Globus pallidus (tissue), 1 donor: ENCODE measurements at regions not wholly inside any gene's neighbourhood (a gene's known extent, or its start where the extent isn't known, plus 50 kb on each side); places are given as distances from the start of the nearest gene placed in this dataset.
"Not testable (repeated sequence)": the region's sequence is repeated elsewhere in the genome, so short reads cannot be mapped to it uniquely, and the experiment has no call there.

Source experiments
- DNase-seq: peaks from one replicate; pipeline ENCODE4 v3.0.0-alpha.2; 2015; ENCODE audit warnings: low spot score

DNA sequence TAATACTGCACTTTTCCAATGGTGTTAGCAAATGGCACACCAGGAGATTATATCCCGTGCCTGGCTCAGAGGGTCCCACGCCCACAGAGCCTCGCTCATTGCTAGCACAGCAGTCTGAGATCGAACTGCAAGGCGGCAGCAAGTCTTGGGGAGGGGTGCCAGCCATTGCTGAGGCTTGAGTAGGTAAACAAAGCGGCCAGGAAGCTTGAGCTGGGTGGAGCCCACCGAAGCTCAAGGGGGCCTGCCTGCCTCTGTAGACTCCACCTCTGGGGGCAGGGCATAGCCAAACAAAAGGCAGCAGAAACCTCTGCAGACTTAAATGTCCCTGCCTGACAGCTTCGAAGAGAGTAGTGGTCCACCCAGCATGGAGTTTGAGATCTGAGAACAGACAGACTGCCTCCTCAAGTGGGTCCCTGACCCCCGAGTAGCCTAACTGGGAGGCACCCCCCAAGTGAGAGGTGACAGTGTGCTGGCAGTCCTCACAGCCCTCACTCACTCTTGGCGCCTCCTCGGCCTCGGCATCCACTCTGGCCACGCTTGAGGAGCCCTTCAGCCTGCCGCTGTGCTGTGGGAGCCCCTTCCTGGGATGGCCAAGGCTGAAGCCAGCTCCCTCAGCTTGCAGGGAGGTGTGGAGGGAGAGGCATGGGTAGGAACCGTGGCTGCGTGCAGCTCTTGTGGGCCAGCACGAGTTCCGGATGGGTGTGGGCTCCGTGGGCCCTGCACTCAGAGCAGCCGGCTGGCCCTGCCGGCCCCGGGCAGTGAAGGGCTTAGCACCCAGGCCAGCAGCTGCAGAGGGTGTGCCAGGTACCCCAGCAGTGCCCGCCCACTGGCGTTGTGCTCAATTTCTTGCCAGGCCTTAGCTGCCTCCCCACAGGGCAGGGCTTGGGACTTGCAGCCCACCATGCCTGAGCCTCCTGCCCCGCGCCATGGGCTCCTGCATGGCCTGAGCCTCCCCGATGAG lies 188.0 kb downstream of the MMUT start:
- not testable (repeated sequence) for DNase-seq

DNA sequence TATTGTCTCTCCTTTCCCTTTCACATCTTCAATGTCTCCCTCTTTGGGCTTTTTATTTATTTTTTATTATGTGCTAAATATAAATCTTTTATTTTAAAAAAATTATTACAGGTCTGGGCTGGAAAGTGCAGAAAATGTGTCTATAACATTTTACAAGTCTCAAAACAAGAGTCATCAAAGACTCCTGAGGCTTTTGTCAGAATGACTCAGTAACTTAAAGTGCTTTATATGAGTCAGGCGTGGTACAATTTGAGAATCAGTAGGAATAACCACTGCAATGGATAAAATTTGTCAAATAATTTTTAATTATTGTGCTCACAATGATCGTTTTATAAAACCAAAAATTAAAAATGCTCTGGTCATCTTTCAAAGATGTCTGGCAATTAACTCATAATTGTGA lies 193.9 kb downstream of the MMUT start:
- no peak for DNase-seq

DNA sequence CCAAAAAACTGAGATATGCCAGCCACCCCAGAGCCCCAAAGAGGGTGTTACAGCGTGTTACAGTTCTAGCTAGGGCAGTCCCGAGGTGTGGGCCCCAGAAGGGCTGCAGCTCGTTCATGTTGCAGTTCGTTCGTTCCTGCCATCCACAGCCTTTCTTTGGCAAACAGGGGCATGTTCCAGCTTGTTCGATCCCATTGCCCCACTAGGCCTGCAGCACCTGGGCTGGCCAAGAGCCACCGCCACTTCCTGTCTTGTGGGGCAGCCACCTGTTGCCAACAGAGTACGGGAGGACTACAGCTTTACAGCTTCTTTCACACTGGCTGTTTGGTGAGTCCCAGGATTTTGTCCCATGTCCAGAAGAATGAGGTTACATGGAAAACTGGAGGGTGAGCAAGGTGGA lies 198.1 kb downstream of the MMUT start:
- no peak for DNase-seq

DNA sequence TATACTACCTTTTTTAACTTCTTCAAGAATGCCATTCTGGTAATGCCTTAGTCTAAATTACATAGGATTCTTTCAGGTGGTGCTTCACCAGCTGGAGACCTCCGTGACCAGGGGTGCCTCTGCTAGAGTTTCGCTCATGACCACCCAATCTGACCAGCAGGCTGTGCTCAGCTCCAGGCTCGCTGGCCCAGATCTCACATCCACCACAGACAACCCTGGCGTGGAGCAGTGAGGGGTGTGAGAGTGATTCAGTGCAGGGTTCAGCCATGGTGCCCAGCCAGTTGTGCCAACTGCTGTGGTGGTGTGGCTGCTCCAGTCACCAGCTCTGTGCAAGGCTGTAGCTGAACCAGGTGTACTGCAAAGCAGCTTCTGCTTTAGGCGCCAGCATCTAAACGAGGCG lies 198.6 kb downstream of the MMUT start:
- no peak for DNase-seq

DNA sequence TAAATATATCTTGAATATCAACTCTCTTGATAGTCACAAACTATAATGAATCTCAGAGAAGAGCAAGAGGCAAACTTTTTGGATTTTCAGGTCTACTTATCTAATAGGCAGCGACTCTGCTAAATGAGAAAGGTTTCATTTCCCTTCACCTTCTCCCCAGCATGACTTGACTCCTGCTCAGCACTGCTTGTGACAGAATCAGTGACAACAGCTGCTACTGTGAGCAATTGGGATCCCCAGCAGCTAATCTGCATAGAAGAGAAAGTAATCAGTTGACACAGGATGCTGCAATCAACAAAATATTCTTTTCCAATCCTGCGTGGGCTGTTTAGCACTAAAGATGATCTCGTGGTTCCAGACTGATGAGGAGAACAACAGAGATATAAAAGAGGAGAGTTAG lies 205.5 kb downstream of the MMUT start:
- no peak for DNase-seq

DNA sequence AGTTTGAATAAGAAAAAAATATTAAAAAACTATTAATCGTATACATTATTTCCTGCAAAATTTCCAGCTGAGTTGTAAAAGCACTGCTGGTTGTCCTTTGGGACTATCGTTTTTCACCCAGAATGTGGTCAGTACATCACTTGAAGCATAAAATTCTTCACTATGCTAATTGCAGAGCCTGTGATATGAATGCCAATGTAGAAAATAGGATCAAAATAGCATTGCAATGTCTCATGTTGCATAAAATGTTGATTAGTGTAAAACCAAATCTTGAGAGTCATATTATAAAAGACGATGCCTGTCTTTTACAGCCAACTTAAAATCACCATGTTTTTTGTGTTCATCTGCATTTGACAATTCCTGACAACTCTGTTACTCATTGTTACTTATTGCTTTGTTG lies 207.7 kb downstream of the MMUT start:
- DNase-seq, result no peak

DNA sequence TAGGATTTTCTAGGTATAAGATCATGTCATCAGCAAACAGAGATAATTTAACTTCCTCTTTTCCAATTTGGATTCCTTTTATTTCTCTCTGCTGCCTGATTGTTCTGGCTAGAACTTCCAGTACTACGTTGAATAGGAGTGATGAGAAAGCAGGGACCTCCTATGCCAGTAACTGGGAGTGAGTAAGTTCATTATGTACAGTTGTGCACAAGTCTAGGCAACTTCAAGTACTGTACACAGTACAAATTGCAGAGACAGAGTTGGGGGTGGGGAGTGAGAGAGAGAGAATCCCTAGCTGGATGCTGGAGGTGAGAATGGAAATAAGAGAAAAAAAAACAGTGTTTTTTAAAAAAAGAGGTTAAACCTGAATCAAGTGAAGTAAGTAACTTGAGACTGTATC lies 210.2 kb downstream of the MMUT start:
- DNase-seq, result no peak

DNA sequence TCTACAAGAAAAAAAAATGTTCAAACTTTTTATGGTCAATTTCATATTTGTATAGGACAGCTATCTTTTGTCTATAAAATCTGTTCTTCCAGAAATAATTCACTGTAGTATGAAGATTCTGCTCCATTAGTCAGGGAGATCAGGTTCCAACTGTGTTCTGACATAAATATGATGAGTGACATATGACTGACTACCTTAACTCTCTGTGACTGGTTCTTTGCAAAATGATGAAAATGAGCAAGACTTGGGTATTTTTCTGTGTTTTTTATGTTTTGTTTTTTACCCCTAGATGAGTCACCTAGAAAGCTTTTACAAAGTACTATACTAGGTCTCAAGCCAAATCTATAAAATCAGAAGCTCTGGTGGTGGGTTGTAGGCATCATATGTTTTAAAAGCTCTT lies 229.6 kb downstream of the MMUT start:
- DNase-seq, result no peak

DNA sequence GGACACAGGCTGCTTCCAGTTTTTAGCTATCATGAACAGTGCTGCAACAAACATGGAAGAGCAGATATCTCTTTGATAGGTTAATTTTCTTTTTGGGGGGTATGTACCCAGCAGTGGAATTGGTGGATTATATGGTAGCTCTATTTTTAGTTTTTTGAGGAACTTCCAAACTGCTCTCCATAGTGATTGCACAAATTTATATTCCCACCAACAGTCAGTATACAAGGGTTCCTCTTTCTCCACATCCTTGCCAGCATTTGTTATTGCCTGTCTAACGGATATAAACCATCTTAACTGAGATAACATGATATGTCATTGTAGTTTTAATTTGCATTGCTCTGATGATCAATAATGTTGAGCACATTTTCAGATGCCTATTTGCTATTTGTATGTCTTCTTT lies 237.6 kb downstream of the MMUT start:
- no peak for DNase-seq

DNA sequence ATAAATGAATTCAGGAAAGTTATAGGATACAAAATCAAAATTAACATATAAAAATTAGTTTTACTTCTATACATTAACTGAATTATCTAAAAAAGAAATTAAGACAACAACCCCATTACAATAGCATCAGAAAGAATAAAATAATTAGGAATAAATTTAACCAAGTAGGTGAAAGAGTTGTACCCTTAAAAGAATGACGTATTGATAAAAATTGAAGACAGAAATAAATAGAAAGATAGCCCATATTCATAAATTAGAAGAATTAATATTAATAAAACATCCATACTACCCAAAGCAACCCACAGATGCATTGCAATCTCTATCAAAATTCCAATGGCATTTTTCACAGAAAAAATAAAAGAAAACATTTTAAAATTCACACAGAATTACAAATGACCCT lies 242.8 kb downstream of the MMUT start:
- DNase-seq, result no peak

DNA sequence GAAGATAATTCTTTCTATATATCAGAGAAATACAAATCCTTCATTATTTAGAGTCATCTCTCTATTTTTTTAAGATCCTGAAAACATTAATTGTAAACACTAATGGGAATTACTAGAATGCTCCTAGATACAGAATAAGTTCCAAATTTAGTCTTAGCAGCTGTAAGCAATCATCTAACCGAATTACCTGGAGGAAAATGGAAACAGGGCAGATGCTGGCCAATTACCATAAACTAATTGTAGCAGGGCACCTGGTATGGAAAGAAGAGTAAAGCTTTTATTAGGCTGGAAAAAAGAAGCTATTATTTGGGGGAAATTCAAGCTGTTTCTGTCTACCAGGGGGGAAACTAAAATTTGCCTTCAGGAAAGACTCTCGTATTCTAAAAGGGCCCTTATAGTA lies 257.5 kb downstream of the MMUT start:
- DNase-seq, result no peak

DNA sequence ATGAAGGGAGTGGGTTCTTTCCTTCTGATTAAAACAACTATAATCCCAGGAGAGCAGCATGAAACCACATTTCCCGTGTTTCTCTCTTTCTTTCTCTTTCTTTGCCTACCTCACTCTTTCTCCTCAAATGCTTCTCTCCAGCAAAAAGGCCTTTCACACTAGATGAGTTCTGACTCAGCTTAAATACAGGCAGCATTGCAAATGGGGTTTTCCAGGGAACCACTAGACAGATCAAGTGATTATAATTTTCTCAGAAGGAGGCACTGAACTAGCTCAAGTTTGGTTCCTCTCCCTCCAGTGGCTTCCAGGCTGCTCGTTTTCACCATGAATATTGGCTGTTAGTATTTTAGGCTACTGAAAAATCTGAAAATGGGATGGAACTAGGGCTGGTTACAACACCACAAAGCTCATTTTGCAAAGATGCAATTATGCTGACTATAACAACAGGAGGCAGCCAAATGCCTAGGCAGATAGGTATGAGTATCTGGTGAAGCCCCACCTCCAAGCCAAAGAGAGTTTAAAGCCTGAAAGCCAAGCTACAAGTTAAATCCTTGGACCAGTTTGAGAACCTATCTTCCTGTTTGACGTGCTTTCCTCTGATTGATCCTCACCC lies 260.0 kb downstream of the MMUT start:
- no peak for DNase-seq

DNA sequence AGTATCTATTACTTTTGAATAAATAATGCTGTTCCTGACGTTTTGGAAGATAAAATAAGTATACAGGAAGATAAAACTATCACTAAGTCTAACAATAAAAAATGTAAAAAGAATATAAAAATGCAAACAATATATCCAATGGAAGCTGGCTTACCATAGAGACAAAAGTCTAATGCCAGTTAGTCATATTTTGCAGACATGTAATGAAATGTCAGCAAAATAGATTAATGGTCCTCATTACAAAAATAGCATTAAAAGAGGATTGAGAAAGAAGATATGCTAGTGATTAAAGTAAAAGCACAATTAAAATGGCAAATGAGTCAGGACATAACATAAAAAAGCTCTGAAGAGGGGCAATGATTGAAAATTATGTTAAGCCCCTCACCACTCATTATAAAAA lies 265.0 kb downstream of the MMUT start:
- DNase-seq, result no peak

DNA sequence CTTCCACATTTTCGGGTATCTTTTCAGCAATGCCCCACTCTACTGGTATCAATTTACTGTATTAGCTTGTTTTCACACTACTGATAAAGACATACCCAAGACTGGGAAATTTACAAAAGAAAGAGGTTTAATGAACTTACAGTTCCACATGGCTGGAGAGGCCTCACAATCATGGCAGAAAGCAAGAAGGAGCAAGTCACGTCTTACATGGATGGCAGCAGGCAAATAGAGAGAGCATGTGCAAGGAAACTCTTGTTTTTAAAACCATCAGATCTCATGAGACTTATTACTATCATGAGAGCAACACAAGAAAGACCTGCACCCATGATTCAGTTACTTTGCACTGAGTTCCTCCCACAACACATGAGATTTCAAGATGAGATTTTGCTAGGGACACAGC lies 300.7 kb downstream of the MMUT start:
- not testable (repeated sequence) for DNase-seq

DNA sequence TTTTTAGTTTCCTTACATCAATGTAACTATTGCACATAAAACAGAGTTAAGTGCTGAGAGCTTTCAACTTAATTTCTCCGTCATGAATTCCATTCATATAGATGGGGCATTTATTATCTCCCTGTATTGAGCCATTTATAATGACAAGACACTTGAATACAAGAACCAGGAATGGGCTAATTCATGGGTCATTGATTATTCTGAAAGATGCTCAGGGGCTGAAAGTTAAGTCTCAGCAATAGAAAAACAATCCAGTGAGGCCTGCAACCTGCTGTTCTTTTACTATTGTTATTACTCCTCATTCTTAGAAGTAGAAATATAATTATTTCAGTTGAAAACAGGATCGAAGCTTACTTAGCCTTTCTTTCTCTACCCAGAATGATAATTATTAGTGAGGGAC lies 307.7 kb downstream of the MMUT start:
- DNase-seq, result no peak

DNA sequence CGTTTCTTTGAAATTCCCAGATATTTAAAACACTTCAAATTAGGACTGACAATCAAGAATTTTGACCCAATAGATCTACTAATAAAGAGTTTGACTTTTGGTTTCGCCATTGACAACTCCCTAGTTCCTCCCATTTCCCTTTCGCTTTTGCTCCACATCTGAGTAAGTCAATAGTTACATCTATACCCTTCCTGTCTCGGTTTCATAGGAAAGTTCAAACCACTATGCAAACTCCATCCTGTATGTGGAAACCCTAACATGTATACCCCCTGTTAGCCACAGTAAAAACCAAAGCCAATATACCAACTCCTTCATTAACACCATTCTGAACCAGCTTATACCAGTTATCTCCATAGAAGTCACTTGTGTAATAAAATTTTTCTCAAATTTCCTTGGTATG lies 311.1 kb downstream of the MMUT start:
- no peak for DNase-seq

DNA sequence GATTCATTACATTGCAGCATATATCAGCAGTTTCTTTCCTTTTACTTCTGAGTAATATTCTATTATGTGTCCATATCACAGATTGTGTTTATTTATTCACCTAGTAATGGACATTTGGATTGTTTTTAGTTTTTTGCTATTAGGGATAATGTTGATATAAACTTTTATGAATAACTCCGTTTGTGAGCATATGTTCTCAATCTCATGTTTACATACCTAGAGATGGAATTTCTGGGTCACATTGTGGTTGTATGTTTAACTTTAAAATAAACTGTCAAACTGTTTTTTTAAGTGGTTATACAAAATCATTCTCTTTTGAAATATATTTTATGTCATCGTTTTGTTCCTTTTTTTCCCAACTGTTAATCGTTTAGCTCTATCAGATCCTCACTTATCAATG lies 311.6 kb downstream of the MMUT start:
- no peak for DNase-seq

DNA sequence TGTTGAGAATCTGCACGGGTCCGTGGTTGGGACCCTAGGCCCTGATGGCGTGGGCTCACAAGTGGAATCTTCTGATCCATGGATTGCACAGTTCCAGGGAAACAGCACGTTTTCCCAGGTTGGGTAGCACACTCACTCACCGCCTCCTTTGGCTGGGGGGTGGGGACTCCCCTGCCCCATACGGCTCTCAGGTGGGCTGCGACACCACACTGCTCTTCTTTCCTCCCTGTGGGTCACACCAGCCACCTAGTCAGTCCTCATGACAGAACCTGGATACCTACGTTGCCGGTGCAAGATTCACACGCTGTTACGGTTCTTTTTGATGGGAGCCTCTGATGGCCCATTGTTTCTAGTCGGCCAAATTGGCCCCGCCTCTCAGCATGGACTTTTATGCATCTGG lies 312.0 kb downstream of the MMUT start:
- DNase-seq, result no peak

DNA sequence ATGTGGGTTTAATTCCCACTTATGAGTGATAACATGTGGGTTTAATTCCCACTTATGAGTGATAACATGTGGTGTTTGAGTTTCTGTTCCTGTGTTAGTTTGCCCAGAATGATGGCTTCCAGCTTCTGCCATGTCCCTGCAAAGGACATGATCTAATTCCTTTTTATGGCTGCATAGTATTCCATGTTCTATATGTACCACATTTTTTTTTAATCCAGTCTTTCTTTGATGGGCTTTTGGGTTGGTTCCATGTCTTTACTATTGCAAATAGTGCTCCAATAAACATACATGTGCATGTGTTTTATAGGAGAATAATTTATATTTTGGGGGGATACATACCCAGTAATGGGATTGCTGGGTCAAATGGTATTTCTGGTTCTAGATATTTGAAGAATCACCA lies 317.8 kb downstream of the MMUT start:
- no peak for DNase-seq

DNA sequence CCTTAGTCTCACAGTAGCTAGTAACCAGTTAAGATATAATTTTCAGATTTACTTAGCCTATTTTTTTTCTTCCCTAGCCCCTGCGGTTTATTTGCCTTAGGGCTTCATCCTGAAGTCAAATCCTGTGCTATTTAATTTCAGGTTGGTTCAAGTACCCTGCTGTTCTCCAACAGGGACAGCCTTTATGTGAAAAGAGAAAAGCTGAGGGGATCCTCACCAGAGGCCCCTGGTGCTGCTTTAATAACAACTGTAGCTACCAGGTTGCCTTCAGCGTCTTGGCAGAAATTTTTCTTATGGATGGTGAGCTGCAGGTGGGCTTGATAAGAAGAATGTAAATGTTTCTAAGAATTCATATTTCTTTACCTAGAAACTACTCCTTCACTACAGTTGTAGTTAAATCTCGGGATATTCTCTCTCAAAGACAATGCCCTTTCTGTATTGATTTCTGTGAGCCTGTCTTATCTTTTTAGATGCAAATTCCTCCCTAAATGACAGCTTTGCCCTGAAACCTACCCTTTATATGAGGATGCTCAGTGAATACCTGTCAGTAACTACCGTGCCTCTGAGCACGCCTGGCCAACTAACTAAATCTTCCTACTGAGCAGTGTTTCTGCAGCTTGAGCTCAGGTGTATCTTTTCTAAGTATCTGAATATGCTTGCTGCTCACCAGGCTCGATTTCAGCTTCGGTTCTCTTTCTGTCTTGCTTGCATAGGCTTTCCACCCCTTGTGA lies 320.5 kb downstream of the MMUT start:
- no peak for DNase-seq

DNA sequence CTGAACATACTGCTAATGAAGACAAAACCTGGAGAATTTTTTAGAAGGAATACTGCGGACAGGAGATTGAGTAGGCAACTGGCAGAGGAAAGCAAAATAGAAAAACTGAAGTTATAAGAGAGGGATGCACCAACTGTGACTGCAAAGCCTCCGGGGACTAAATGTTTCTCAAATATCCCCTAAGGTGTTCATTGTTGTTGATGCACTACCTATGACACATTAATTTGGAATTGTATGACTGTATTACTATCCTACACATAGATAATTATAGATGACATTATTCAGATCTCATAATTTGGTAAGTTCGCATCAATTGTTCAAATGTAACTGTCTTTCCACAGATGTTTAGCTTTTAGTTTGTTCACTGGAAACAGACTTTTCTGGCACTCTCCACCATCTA lies 341.1 kb downstream of the MMUT start:
- DNase-seq, result no peak

DNA sequence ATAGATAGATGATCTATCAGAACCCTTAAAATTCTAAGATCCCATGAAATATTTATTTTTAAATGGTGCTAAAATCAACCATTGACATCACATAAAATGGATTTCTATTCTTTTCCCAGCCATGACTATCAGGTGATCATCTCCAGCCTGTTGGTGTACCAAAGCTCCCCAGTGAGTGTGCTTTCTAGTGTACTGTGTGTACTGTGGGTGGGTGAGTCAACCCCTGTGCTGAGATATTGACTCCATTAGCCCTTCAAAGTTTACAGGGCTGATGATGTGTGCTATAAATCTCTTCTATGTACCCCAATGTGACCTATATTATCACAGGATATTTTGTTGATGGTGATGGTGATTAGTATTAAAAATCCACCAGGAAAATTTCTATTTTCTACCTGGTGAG lies 344.6 kb downstream of the MMUT start:
- DNase-seq, result no peak

DNA sequence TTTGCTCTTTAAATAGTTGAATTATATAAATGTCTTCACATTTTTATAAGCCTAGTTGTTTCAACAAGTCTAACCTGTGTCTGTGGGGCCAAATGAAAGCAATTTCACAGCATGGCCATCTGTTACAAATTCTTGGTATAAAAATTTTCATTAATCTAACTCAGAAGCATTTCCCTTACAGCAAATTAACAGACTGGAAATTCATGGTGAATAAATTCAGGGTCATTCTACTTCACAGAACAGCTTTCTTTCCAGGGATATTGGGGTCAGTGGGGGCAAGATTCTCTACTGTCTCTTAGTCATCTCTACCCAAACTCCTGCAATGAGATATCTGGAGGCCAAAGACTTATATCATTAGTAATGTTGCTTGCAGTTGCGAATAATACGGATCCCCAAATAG lies 352.1 kb downstream of the MMUT start:
- DNase-seq, result no peak
